IMR-90 (cell line): ENCODE measurements at regions not wholly inside any gene's neighbourhood (a gene's known extent, or its start where the extent isn't known, plus 50 kb on each side); places are given as distances from the start of the nearest gene placed in this dataset.

ENCODE experiments used
- ATAC-seq: fragments of 200-7000 bp; cut with Tn5 transposase; 2 replicates; pipeline ENCODE4 v1.9.1; 2020; ENCODE audit warnings: low read depth, mild to moderate bottlenecking, moderate library complexity
- BruUV-seq: library from RNA; stranded (reverse); fragments of 400-500 nt; replicated peaks from 2 replicates; lab custom pipeline; 2021; lab: Mats Ljungman, UMichigan
- CTCF ChIA-PET: fragments of 300-600 bp; formaldehyde crosslinking; extraction: SDS; loops from one replicate; lab custom pipeline; 2021; ENCODE audit warnings: antibody characterized with exemption; lab: Yijun Ruan, JAX
- POLR2A ChIA-PET: fragments of 300-600 bp; sonication (Branson Sonifier 250); formaldehyde crosslinking; loops from one replicate; lab custom pipeline; 2022; ENCODE audit warnings: antibody characterized with exemption; ENCODE audit not compliant: unreplicated experiment; lab: Charles Lee
- DNase-seq: peaks from one replicate; pipeline ENCODE4 v3.0.0; 2013
- H2AFZ ChIP-seq: replicated peaks from 2 replicates; pipeline ENCODE3; 2013; ENCODE audit warnings: low read length, mild to moderate bottlenecking; ENCODE audit not compliant: poor library complexity
- H2AK5ac ChIP-seq: 2 replicates; pipeline ENCODE4 v1.6.1; 2013; ENCODE audit warnings: low read depth, low read length, inconsistent platforms
- H2AK9ac ChIP-seq: replicated peaks from 2 replicates; pipeline ENCODE3; 2013; ENCODE audit warnings: mild to moderate bottlenecking, low read depth, low read length, moderate library complexity; ENCODE audit not compliant: poor library complexity
- H2BK120ac ChIP-seq: 2 replicates; pipeline ENCODE4 v1.6.1; 2013; ENCODE audit warnings: low read depth, low read length, inconsistent platforms
- H2BK15ac ChIP-seq: 3 replicates; pipeline ENCODE4 v1.6.1; 2013; ENCODE audit warnings: low read depth, low read length, inconsistent platforms
- H2BK20ac ChIP-seq: 2 replicates; pipeline ENCODE4 v1.6.1; 2013; ENCODE audit warnings: low read depth, mild to moderate bottlenecking, inconsistent platforms, low read length, moderate library complexity
- H2BK5ac ChIP-seq: 2 replicates; pipeline ENCODE4 v1.6.1; 2013; ENCODE audit warnings: mild to moderate bottlenecking, low read depth, low read length, inconsistent platforms; ENCODE audit not compliant: poor library complexity, severe bottlenecking
- H3K14ac ChIP-seq: replicated peaks from 2 replicates; pipeline ENCODE4 v1.6.1; 2013; ENCODE audit warnings: low read depth, low read length, inconsistent platforms
- H3K18ac ChIP-seq: 2 replicates; pipeline ENCODE4 v1.6.1; 2013; ENCODE audit warnings: low read depth, low read length, control low read depth
- H3K23ac ChIP-seq: 2 replicates; pipeline ENCODE4 v1.6.1; 2013; ENCODE audit warnings: low read depth, low read length, inconsistent platforms
- H3K27ac ChIP-seq: 2 replicates; pipeline ENCODE4 v1.5.1; 2013; ENCODE audit warnings: mild to moderate bottlenecking, control low read depth, low read length; ENCODE audit not compliant: insufficient read depth
- H3K27me3 ChIP-seq: 2 replicates; pipeline ENCODE4 v1.6.1; 2013; ENCODE audit warnings: low read length; ENCODE audit not compliant: control insufficient read depth, insufficient read depth
- H3K36me3 ChIP-seq: 2 replicates; pipeline ENCODE4 v1.6.1; 2013; ENCODE audit warnings: low read length, mixed read lengths; ENCODE audit not compliant: control insufficient read depth, insufficient read depth
- H3K4ac ChIP-seq: 2 replicates; pipeline ENCODE4 v1.6.1; 2013; ENCODE audit warnings: low read depth, low read length, inconsistent platforms
- H3K4me1 ChIP-seq: 2 replicates; pipeline ENCODE4 v1.6.1; 2013; ENCODE audit warnings: low read length, mixed read lengths; ENCODE audit not compliant: control insufficient read depth, insufficient read depth
- H3K4me2 ChIP-seq: 2 replicates; pipeline ENCODE4 v1.6.1; 2013; ENCODE audit warnings: low read depth, mild to moderate bottlenecking, control low read depth, low read length, moderate library complexity
- H3K4me3 ChIP-seq: 2 replicates; pipeline ENCODE4 v1.5.1; 2013; ENCODE audit warnings: low read depth, mild to moderate bottlenecking, control low read depth, low read length, moderate library complexity; ENCODE audit not compliant: insufficient read depth
- H3K56ac ChIP-seq: 2 replicates; pipeline ENCODE4 v1.6.1; 2013; ENCODE audit warnings: low read length, inconsistent platforms; ENCODE audit not compliant: insufficient read depth; ENCODE audit errors: extremely low read depth
- H3K79me1 ChIP-seq, 2 experiments: 2 replicates each; pipeline ENCODE4 v1.6.1; 2013; ENCODE audit warnings: low read length in 2 of 2, inconsistent platforms in 1 of 2, low read depth in 1 of 2
- H3K9ac ChIP-seq: 2 replicates; pipeline ENCODE4 v1.6.1; 2013; ENCODE audit warnings: low read depth, low read length, control low read depth
- H3K9me1 ChIP-seq: 2 replicates; pipeline ENCODE4 v1.6.1; 2013; ENCODE audit warnings: low read length, inconsistent platforms; ENCODE audit not compliant: insufficient read depth
- H3K9me3 ChIP-seq: 2 replicates; pipeline ENCODE4 v1.6.1; 2013; ENCODE audit warnings: low read length; ENCODE audit not compliant: control insufficient read depth, insufficient read depth
- H4K20me1 ChIP-seq: 2 replicates; pipeline ENCODE4 v1.6.1; 2013; ENCODE audit warnings: low read length, inconsistent platforms; ENCODE audit not compliant: insufficient read depth
- H4K5ac ChIP-seq: 2 replicates; pipeline ENCODE4 v1.6.1; 2013; ENCODE audit warnings: mild to moderate bottlenecking, low read depth, low read length, control low read depth
- H4K8ac ChIP-seq, 2 experiments: 2 replicates each; pipeline ENCODE4 v1.6.1; 2013; ENCODE audit warnings: low read depth in 2 of 2, low read length in 2 of 2, control low read depth in 1 of 2, inconsistent platforms in 1 of 2
- H4K91ac ChIP-seq: 2 replicates; pipeline ENCODE4 v1.6.1; 2013; ENCODE audit warnings: low read depth, low read length, inconsistent platforms; ENCODE audit not compliant: insufficient read depth
- BHLHE40 ChIP-seq: fragments of 150-350 bp; IDR thresholded peaks from 2 replicates; pipeline ENCODE4 v1.6.1; 2016; ENCODE audit warnings: mild to moderate bottlenecking, low read depth, low read length
- CEBPB ChIP-seq: IDR thresholded peaks from 2 replicates; pipeline ENCODE4 v1.6.1; 2012; ENCODE audit warnings: low read depth, low read length, improper control_type of control experiment
- CHD1 ChIP-seq: IDR thresholded peaks from 2 replicates; pipeline ENCODE4 v1.6.1; 2012; ENCODE audit warnings: low read depth, low read length, improper control_type of control experiment
- MAZ ChIP-seq: IDR thresholded peaks from 2 replicates; pipeline ENCODE4 v1.6.1; 2012; ENCODE audit warnings: low read depth, mild to moderate bottlenecking, low read length, improper control_type of control experiment, moderate library complexity, borderline replicate concordance
- MXI1 ChIP-seq: IDR thresholded peaks from 2 replicates; pipeline ENCODE4 v1.6.1; 2012; ENCODE audit warnings: low read depth, mild to moderate bottlenecking, low read length, moderate library complexity, borderline replicate concordance
- NFE2L2 ChIP-seq: fragments of 150-350 bp; IDR thresholded peaks from 2 replicates; pipeline ENCODE4 v1.6.1; 2016; ENCODE audit warnings: low read depth, mild to moderate bottlenecking, low read length
- POLR2A ChIP-seq: IDR thresholded peaks from 2 replicates; pipeline ENCODE4 v1.6.1; 2012; ENCODE audit warnings: mild to moderate bottlenecking, low read depth, low read length
- RAD21 ChIP-seq: IDR thresholded peaks from 2 replicates; pipeline ENCODE4 v1.6.1; 2012; ENCODE audit warnings: low read length, improper control_type of control experiment
- RCOR1 ChIP-seq: IDR thresholded peaks from 2 replicates; pipeline ENCODE4 v1.6.1; 2012; ENCODE audit warnings: mild to moderate bottlenecking, low read length, improper control_type of control experiment; ENCODE audit not compliant: insufficient replicate concordance
- RFX5 ChIP-seq: IDR thresholded peaks from 2 replicates; pipeline ENCODE4 v1.8.0; 2012; ENCODE audit warnings: low read depth, mild to moderate bottlenecking, low read length, moderate library complexity
- WGBS, 2 experiments: methylation state at CpG; one replicate each; pipeline versions ENCODE4 v1.1.5 to v1.1.7; 2013; ENCODE audit warnings: missing lambda C conversion rate in 2 of 2; ENCODE audit not compliant: insufficient read length in 1 of 2; ENCODE audit errors: extremely low coverage in 2 of 2; 5-methylcytosine and 5-hydroxymethylcytosine counted together
- dilution Hi-C: fragments of 300-500 bp; cut with HindIII; formaldehyde crosslinking; loops from one replicate; pipeline ENCODE4 v1.14.3; 2018; ENCODE audit warnings: low sequenced_read_pairs; ENCODE audit not compliant: unreplicated experiment
- in situ Hi-C: fragments of 300-500 bp; cut with MboI; formaldehyde crosslinking; loops from 3 replicates; pipeline ENCODE4 v1.14.3; 2019; ENCODE audit warnings: low sequenced_read_pairs, inconsistent platforms, mixed read lengths
- intact Hi-C: fragments of 100-400 bp; cut with micrococcal nuclease; formaldehyde crosslinking; loops from 2 replicates; pipeline ENCODE4 v1.10.0; 2022
- TF ChIP-seq, protein P1 (sequence below): fragments of 150-350 bp; IDR thresholded peaks from 2 replicates; pipeline ENCODE4 v1.6.1; 2016; ENCODE audit warnings: low read depth, mild to moderate bottlenecking, low read length, moderate library complexity, borderline replicate concordance
- TF ChIP-seq, protein P2 (sequence below): fragments of 150-350 bp; IDR thresholded peaks from 2 replicates; pipeline ENCODE4 v1.6.1; 2017; ENCODE audit warnings: mild to moderate bottlenecking, antibody characterized with exemption, low read length, low read depth

DNA sequence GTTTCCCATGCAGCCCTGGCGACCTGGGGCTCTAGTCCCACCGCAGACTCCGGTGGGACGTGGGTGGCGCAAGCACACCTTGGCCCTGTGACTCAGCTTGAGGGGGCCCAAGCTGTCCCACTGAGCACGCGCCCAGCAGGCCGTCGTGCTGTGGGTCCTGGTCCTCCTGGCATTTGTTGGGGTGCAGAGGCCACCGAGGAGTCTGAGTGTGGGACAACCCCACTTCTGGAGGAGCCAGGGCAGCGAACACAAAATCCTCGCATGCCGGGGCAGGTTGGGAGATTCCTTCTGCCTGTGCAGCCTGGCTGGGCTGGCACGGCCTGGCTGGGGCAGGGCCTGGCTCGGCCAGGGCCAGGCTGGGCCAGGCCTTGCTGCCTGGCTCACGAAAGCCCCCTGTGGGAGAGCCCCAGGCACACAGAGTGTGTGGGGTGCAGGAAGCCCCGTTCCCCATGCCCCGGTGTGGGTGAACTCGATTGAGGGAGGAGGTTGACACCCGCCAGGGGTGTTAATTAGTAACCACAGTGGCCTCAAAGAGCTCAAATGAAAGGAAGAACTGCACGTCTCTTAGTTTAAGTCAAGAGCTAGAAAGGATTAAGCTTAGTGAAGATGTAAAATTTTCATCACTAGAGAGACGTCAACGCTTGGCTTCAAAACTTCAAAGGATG, 1808.5 kb upstream of the DEFB115 start:
- Histone ChIP-seq H4K8ac (no peak overlapping the region), H2BK5ac (no peak overlapping the region), H4K20me1 (no peaks in the 10 kb centered on the region), H3K9ac (no peak overlapping the region), H4K5ac (no peak overlapping the region), H2AK9ac (no peak overlapping the region), H3K23ac (no peak overlapping the region), H3K4me2 (no peak overlapping the region), H3K36me3 (no peaks in the 10 kb centered on the region), H3K27ac (no peak overlapping the region), H3K4ac (no peak overlapping the region), H3K27me3 (no peaks in the 10 kb centered on the region), H2BK20ac (no peak overlapping the region), H2BK15ac (no peak overlapping the region), H3K9me1 (no peaks in the 10 kb centered on the region), H2AK5ac (no peak overlapping the region), H2BK120ac (no peak overlapping the region), H3K9me3 (peaks cover 2% of the 10 kb centered on the region; the same call in 1 of the 2 replicates), H3K14ac (no peak overlapping the region), H3K79me1 (no peaks in the 10 kb centered on the region), H3K18ac (no peak overlapping the region), H3K4me1 (no peaks in the 10 kb centered on the region), H4K91ac (no peak overlapping the region), H2AFZ (no peak overlapping the region), H3K56ac (no peak overlapping the region), H3K4me3 (no peak overlapping the region)
- CTCF ChIA-PET = no interaction called here
- WGBS, 2 experiments = 70% methylated on average over 5 of the region's 23 CpGs; no CpG with 5 or more reads in 1 of the 2 experiments
- ATAC-seq (no peak), DNase-seq (no peak)
- POLR2A ChIA-PET = no interaction called here
- dilution Hi-C loops (no loop called here), intact Hi-C loops (no loop called here), in situ Hi-C loops (no loop called here)
- no peak for TF ChIP-seq RAD21
- no peak for TF ChIP-seq CEBPB
- TF ChIP-seq CHD1 = no peak
- no peak for TF ChIP-seq RCOR1
- TF ChIP-seq NFE2L2 = no peak
- no peak for TF ChIP-seq POLR2A
- TF ChIP-seq MXI1 = no peak
- no peak for TF ChIP-seq RFX5
- TF ChIP-seq MAZ = no peak
- TF ChIP-seq, protein P1, sequence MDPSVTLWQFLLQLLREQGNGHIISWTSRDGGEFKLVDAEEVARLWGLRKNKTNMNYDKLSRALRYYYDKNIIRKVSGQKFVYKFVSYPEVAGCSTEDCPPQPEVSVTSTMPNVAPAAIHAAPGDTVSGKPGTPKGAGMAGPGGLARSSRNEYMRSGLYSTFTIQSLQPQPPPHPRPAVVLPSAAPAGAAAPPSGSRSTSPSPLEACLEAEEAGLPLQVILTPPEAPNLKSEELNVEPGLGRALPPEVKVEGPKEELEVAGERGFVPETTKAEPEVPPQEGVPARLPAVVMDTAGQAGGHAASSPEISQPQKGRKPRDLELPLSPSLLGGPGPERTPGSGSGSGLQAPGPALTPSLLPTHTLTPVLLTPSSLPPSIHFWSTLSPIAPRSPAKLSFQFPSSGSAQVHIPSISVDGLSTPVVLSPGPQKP = no peak
- TF ChIP-seq, protein P2, sequence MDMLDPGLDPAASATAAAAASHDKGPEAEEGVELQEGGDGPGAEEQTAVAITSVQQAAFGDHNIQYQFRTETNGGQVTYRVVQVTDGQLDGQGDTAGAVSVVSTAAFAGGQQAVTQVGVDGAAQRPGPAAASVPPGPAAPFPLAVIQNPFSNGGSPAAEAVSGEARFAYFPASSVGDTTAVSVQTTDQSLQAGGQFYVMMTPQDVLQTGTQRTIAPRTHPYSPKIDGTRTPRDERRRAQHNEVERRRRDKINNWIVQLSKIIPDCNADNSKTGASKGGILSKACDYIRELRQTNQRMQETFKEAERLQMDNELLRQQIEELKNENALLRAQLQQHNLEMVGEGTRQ = no peak
- TF ChIP-seq BHLHE40 = no peak
- no TSS peak for BruUV-seq
